Mesendoderm (in vitro differentiated cells): ENCODE measurements at regions not wholly inside any gene's neighbourhood (a gene's known extent, or its start where the extent isn't known, plus 50 kb on each side); places are given as distances from the start of the nearest gene placed in this dataset.

ENCODE experiments used
- DNase-seq: peaks from one replicate; pipeline ENCODE4 v3.0.0; 2013
- H2AK5ac ChIP-seq: 2 replicates; pipeline ENCODE4 v1.6.1; 2013; ENCODE audit warnings: low read length, inconsistent platforms
- H2BK120ac ChIP-seq: 2 replicates; pipeline ENCODE4 v1.6.1; 2013; ENCODE audit warnings: low read depth, mild to moderate bottlenecking, low read length, moderate library complexity, mixed read lengths
- H2BK15ac ChIP-seq: replicated peaks from 2 replicates; pipeline ENCODE4 v1.6.1; 2013; ENCODE audit warnings: low read depth, mild to moderate bottlenecking, moderate library complexity
- H2BK5ac ChIP-seq: 2 replicates; pipeline ENCODE4 v1.6.1; 2013; ENCODE audit warnings: low read length, inconsistent platforms
- H3K18ac ChIP-seq: 2 replicates; pipeline ENCODE4 v1.6.1; 2013; ENCODE audit warnings: mild to moderate bottlenecking, low read length, mixed read lengths
- H3K23ac ChIP-seq: one replicate; pipeline ENCODE4 v1.6.1; 2013; ENCODE audit warnings: low read length
- H3K27ac ChIP-seq: 2 replicates; pipeline ENCODE4 v1.5.1; 2013; ENCODE audit warnings: low read depth, mild to moderate bottlenecking, inconsistent platforms, low read length, moderate library complexity
- H3K27me3 ChIP-seq: 2 replicates; pipeline ENCODE4 v1.6.1; 2013; ENCODE audit warnings: low read length, control low read depth, mild to moderate bottlenecking, inconsistent platforms; ENCODE audit not compliant: insufficient read depth, poor library complexity
- H3K36me3 ChIP-seq: 2 replicates; pipeline ENCODE4 v1.6.1; 2013; ENCODE audit warnings: low read length, inconsistent platforms; ENCODE audit not compliant: control insufficient read depth, insufficient read depth
- H3K4ac ChIP-seq: one replicate; pipeline ENCODE4 v1.6.1; 2013; ENCODE audit warnings: low read depth, mild to moderate bottlenecking, low read length, moderate library complexity
- H3K4me1 ChIP-seq: 2 replicates; pipeline ENCODE4 v1.6.1; 2013; ENCODE audit warnings: low read depth, low read length, inconsistent platforms; ENCODE audit not compliant: control insufficient read depth
- H3K4me2 ChIP-seq: 2 replicates; pipeline ENCODE4 v1.6.1; 2013; ENCODE audit warnings: low read length
- H3K4me3 ChIP-seq: 2 replicates; pipeline ENCODE4 v1.5.1; 2013; ENCODE audit warnings: mild to moderate bottlenecking, low read length
- H3K56ac ChIP-seq: one replicate; pipeline ENCODE4 v1.6.1; 2013; ENCODE audit warnings: low read length
- H3K79me1 ChIP-seq: 2 replicates; pipeline ENCODE4 v1.6.1; 2013; ENCODE audit warnings: low read length, inconsistent platforms
- H3K79me2 ChIP-seq: 2 replicates; pipeline ENCODE4 v1.6.1; 2013; ENCODE audit warnings: mild to moderate bottlenecking, low read length; ENCODE audit not compliant: control insufficient read depth, insufficient read depth
- H3K9ac ChIP-seq: 2 replicates; pipeline ENCODE4 v1.6.1; 2013; ENCODE audit warnings: low read length, inconsistent platforms
- H4K5ac ChIP-seq: one replicate; pipeline ENCODE4 v1.6.1; 2013; ENCODE audit warnings: low read length
- H4K8ac ChIP-seq: one replicate; pipeline ENCODE4 v1.6.1; 2013; ENCODE audit warnings: low read depth, mild to moderate bottlenecking, control low read depth, low read length, moderate library complexity
- WGBS: extraction: QIAGEN DNeasy Blood & Tissue Kit; methylation state at CpG from one replicate; pipeline ENCODE4 v1.1.7; 2013; ENCODE audit warnings: low lambda C conversion rate, missing lambda C conversion rate; ENCODE audit not compliant: insufficient coverage; ENCODE audit errors: extremely low coverage; 5-methylcytosine and 5-hydroxymethylcytosine counted together

DNA sequence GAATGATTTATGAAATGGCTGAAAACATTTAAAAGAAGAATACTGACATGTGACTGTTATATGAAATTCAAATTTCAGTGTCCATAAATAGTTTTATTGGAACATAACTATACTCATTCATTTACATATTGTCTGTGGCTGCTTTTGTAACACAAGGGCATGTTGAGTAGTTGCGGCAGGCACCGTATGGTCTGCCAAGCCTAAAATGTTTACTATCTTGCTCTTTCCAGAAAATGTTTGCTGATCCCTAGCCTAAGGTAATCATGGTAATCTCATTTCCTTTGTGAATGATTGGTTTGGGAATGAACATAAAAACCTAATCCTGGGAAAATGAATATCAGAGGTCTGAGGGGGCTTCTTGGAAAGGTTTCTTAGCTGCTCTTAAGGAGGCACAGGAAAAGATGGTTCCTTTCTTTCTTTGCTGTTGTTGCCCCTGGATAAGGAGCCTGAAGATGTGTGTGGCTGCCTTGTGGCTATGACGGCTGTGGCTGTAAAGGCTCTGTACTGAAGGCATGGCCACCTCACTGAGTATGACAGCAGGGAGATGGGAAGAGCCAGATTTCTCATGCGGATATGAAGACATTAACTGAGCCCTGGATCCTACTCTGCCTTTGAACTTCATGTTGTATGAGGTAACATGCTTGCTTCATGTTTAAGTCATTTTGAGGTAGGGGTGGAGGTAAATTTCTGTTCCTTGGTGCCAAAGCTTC is 419.4 kb upstream of the CLINT1 start:
- H3K23ac ChIP-seq, result no peak overlapping the region
- WGBS, result no CpG with 5 or more reads among the region's 4 CpGs

DNA sequence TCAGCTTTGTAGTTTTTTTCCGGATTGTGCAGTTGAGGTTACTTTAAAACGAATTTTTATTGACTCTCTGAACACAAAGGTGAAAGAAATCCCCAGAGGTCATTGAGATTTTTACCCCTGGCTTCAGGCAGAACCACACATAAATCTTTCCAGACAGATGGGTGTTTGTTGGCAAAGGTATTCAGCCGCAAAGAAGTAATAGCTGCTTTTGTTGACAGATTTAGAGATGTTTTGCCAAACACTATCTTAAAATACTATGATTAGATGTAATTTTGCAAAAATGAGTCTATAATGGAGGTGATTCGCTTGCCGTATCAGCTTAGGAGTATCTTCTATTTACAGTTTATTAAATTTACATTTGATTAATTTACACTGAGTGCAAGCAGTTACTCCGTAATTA is 418.3 kb upstream of the CLINT1 start:
- H2AK5ac ChIP-seq, result no peak overlapping the region
- no peak overlapping the region for H3K4me2 ChIP-seq
- H3K79me2 ChIP-seq, result no peaks in the 10 kb centered on the region
- no peak overlapping the region for H2BK15ac ChIP-seq
- H3K9ac ChIP-seq, result no peak overlapping the region
- H3K79me1 ChIP-seq, result no peaks in the 10 kb centered on the region
- no peak overlapping the region for H4K8ac ChIP-seq
- H3K27ac ChIP-seq, result no peak overlapping the region
- no peak for DNase-seq
- no peaks in the 10 kb centered on the region for H3K36me3 ChIP-seq
- H3K4ac ChIP-seq, result no peak overlapping the region
- H3K4me3 ChIP-seq, result no peak overlapping the region
- no peak overlapping the region for H2BK5ac ChIP-seq
- H3K23ac ChIP-seq, result no peak overlapping the region
- H3K56ac ChIP-seq, result no peak overlapping the region
- no peaks in the 10 kb centered on the region for H3K27me3 ChIP-seq
- H3K18ac ChIP-seq, result no peak overlapping the region
- no peak overlapping the region for H4K5ac ChIP-seq
- peaks cover 3% of the 10 kb centered on the region for H3K4me1 ChIP-seq
- no peak overlapping the region for H2BK120ac ChIP-seq
- no CpG with 5 or more reads among the region's 6 CpGs for WGBS

More for the DNA sequence above, 419.4 kb upstream of the CLINT1 start:
- Histone ChIP-seq H3K36me3 (no peaks in the 10 kb centered on the region), H3K4me1 (no peaks in the 10 kb centered on the region), H3K79me1 (no peaks in the 10 kb centered on the region), H3K79me2 (no peaks in the 10 kb centered on the region), H3K4me3 (no peak overlapping the region), H3K27me3 (no peaks in the 10 kb centered on the region), H2BK5ac (no peak overlapping the region), H2AK5ac (no peak overlapping the region), H3K4me2 (no peak overlapping the region), H2BK15ac (no peak overlapping the region), H3K56ac (no peak overlapping the region), H3K18ac (no peak overlapping the region), H3K27ac (no peak overlapping the region), H2BK120ac (no peak overlapping the region), H3K4ac (no peak overlapping the region), H3K9ac (no peak overlapping the region), H4K5ac (no peak overlapping the region), H4K8ac (no peak overlapping the region)
- DNase-seq, result no peak

DNA sequence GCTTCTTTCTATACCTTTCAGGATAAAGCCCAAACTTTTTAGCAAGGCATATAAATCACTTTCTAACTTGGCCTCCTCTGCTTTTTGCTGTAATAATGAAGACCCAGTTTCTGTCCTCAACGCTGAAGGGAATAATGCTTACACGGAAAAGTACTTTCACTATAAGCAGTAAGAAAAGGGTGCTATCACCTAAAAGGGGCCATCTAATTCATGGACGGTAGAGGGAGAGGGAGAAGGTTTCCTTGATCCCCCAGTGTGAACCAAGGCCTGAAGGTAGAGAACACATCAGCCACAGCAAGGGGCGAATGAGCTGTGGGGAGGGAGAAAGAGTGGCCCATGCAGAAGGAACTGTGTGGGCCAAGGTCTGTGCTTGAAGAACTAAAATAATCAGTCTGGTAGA is 417.7 kb upstream of the CLINT1 start:
- H4K8ac ChIP-seq, result no peak overlapping the region
- no peaks in the 10 kb centered on the region for H3K27me3 ChIP-seq
- no peak overlapping the region for H3K56ac ChIP-seq
- H3K4ac ChIP-seq, result no peak overlapping the region
- H2BK5ac ChIP-seq, result no peak overlapping the region
- no peaks in the 10 kb centered on the region for H3K79me2 ChIP-seq
- H3K9ac ChIP-seq, result no peak overlapping the region
- no peaks in the 10 kb centered on the region for H3K79me1 ChIP-seq
- no peak overlapping the region for H2AK5ac ChIP-seq
- H3K4me2 ChIP-seq, result no peak overlapping the region
- no peak overlapping the region for H3K23ac ChIP-seq
- H2BK15ac ChIP-seq, result no peak overlapping the region
- H4K5ac ChIP-seq, result no peak overlapping the region
- peaks cover 3% of the 10 kb centered on the region for H3K4me1 ChIP-seq
- DNase-seq, result no peak
- no peak overlapping the region for H2BK120ac ChIP-seq
- no peaks in the 10 kb centered on the region for H3K36me3 ChIP-seq
- H3K4me3 ChIP-seq, result no peak overlapping the region
- no peak overlapping the region for H3K27ac ChIP-seq
- no CpG with 5 or more reads among the region's 4 CpGs for WGBS
- no peak overlapping the region for H3K18ac ChIP-seq

GRCh38 chr5:158275511-158275910 is 416.6 kb upstream of the CLINT1 start:
- Histone ChIP-seq H3K36me3 (no peaks in the 10 kb centered on the region), H2AK5ac (no peak overlapping the region), H2BK5ac (no peak overlapping the region), H3K79me2 (no peaks in the 10 kb centered on the region), H3K27ac (no peak overlapping the region), H3K79me1 (no peaks in the 10 kb centered on the region), H3K4me3 (no peak overlapping the region), H3K4me2 (no peak overlapping the region), H3K56ac (no peak overlapping the region), H3K23ac (no peak overlapping the region), H4K5ac (no peak overlapping the region), H2BK15ac (no peak overlapping the region), H4K8ac (no peak overlapping the region), H3K4me1 (peaks cover 3% of the 10 kb centered on the region), H3K18ac (no peak overlapping the region), H3K27me3 (no peaks in the 10 kb centered on the region), H2BK120ac (no peak overlapping the region), H3K4ac (no peak overlapping the region), H3K9ac (no peak overlapping the region)
- WGBS, result no CpG with 5 or more reads among the region's 6 CpGs
- no peak for DNase-seq

DNA sequence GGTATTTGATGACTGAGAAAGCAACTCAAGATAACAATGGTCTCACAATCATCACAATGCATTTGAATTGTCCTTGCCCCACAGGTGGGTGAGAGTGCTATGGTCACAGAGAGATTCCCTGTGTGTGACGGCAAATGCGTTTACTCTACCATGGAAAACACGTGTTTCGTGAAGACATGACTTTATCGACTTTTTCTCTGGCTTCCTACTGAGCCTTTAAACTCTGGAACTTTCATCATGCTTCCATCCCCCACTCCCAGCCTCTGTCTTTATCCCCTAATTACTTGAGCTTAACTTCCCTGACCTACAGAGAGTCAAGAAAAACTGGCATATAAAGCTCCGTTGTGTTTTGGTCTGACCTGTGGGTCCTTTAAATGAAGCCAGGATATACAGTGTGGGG is 414.1 kb upstream of the CLINT1 start:
- no CpG with 5 or more reads among the region's 6 CpGs for WGBS
- no peaks in the 10 kb centered on the region for H3K36me3 ChIP-seq
- peaks cover 3% of the 10 kb centered on the region for H3K4me1 ChIP-seq
- no peak overlapping the region for H2AK5ac ChIP-seq
- H2BK120ac ChIP-seq, result no peak overlapping the region
- H3K27me3 ChIP-seq, result no peaks in the 10 kb centered on the region
- H3K9ac ChIP-seq, result no peak overlapping the region
- no peak overlapping the region for H3K27ac ChIP-seq
- no peaks in the 10 kb centered on the region for H3K79me1 ChIP-seq
- no peaks in the 10 kb centered on the region for H3K79me2 ChIP-seq
- H3K4me3 ChIP-seq, result no peak overlapping the region
- no peak overlapping the region for H2BK5ac ChIP-seq
- no peak overlapping the region for H2BK15ac ChIP-seq
- H3K4me2 ChIP-seq, result no peak overlapping the region
- no peak overlapping the region for H4K8ac ChIP-seq
- H3K56ac ChIP-seq, result no peak overlapping the region
- DNase-seq, result peak; percentile 75
- no peak overlapping the region for H3K4ac ChIP-seq
- H3K23ac ChIP-seq, result no peak overlapping the region
- H4K5ac ChIP-seq, result no peak overlapping the region
- H3K18ac ChIP-seq, result peak overlapping the region; percentile 51

DNA sequence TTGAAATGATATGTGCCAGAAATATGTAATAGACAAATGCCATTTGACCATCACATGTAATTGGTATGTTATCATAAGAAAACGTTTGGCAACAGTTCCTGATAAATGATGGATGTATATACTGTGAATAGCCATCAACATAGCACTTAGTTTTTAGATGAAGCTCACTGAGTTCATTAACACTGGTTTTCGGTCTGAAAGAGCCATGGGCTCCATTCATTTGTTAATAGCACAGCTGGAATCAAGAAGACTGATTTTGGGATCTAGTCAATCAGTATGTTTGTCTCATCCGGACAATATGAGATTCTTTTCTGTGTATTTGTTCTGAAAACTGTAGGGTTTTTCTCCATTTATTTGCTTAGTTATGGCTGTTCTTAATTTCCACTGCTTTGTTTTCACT is 413.5 kb upstream of the CLINT1 start:
- no peak overlapping the region for H3K56ac ChIP-seq
- H2BK15ac ChIP-seq, result no peak overlapping the region
- H4K5ac ChIP-seq, result no peak overlapping the region
- H3K36me3 ChIP-seq, result no peaks in the 10 kb centered on the region
- no peak overlapping the region for H3K18ac ChIP-seq
- no peaks in the 10 kb centered on the region for H3K27me3 ChIP-seq
- no peak overlapping the region for H3K4ac ChIP-seq
- H3K4me1 ChIP-seq, result peaks cover 3% of the 10 kb centered on the region
- no peak overlapping the region for H3K4me3 ChIP-seq
- no peak overlapping the region for H2BK5ac ChIP-seq
- no peak overlapping the region for H2AK5ac ChIP-seq
- no peak overlapping the region for H2BK120ac ChIP-seq
- H3K79me2 ChIP-seq, result no peaks in the 10 kb centered on the region
- H3K79me1 ChIP-seq, result no peaks in the 10 kb centered on the region
- no peak overlapping the region for H4K8ac ChIP-seq
- H3K27ac ChIP-seq, result no peak overlapping the region
- no peak overlapping the region for H3K4me2 ChIP-seq
- no peak for DNase-seq
- no CpG with 5 or more reads among the region's 3 CpGs for WGBS
- H3K23ac ChIP-seq, result no peak overlapping the region
- H3K9ac ChIP-seq, result no peak overlapping the region
